Putamen (tissue), 1 donor: ENCODE measurements at regions not wholly inside any gene's neighbourhood (a gene's known extent, or its start where the extent isn't known, plus 50 kb on each side); places are given as distances from the start of the nearest gene placed in this dataset.
"Not testable (repeated sequence)": the region's sequence is repeated elsewhere in the genome, so short reads cannot be mapped to it uniquely, and the experiment has no call there.

Experiments
- DNase-seq: peaks from one replicate; pipeline ENCODE4 v3.0.0-alpha.2; 2016; ENCODE audit warnings: low spot score

DNA sequence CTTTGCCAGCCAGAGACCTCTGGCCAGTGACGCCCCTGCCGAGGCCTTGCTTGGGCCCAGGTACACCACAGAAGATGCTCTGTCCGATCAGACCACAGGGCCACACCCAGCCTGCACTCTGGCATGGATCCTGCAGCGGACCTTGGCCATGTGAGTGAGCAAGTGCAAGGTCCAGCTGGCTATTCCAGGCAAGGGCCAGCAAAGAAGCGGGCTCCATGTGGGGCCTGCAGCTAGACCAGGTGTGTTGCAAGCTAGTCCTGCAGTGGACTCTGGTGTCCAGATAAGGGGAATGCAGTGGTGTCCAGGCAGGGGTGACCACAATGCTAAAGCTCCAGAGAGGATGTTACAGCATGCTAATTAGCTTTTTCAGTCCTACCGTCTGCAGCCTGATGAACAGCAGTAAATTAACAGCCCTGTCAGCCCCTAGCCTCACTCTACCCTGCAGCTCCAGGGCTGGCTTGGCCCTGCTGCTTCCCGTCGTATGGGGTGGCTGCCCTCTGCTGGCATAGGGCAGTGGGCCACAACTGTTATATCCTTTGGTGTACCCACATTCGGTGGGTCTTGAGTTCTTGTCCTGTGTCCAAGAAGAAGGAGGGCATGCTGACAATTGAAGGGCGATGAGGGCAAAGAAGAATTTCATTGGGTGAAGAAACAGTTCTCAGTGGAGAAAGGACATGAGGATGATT is 284.5 kb upstream of the POU5F2 start:
- no peak for DNase-seq

DNA sequence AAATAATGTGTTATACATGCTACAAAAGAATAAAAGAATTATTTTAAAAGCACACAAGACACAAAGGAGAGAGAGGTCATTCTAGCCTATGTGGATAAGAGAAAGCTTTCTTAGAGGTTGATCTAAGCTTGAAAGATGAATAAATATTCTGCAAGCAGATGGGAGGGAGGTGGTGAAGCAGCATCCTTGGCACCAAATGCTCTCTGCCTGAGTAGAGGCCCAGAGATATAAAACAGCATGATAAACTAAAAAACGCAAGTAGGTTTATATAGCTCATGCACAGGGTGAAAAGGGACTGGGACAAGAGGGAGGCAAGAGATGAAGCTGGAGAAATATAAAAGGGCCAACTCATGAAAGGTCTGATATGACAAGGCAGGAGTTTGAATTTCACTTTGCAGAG is 283.2 kb upstream of the POU5F2 start:
- no peak for DNase-seq

DNA sequence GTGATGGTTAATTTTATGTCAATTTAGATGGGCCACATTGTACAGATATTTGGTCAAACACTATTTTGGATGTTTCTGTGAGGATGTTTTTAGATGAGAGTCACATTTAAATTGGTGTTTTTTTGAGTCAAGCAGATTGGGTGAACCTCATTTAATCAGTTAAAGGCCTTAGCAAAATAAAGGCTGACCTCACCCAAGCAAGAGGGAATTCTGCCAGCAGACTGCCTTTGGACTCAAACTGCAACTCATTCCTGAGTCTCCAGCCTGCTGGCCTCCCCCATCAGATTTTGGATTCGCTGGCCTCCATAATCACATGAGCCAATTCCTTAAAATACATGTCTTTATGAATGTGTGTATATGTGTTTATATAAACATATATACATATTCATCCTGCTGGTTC is 282.7 kb upstream of the POU5F2 start:
- DNase-seq: no peak

DNA sequence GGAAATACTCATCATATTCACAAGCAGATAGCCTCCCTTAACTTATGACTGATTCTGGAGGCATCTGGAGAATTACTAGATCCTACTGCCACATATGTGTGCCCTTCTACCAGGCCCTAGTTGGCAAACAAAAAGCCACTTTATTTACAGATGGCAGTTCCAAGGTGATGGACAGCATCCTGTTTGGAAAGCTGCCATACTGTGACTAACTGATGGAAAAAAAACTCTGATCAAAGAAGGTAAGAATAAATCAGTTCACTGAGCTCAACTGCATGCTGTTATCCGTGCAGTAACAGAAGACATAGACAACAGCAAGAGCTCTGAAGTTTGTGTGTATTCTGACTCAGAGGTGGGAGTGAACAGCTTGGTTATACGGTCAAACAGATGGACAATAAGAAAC is 279.8 kb upstream of the POU5F2 start:
- no peak for DNase-seq

DNA sequence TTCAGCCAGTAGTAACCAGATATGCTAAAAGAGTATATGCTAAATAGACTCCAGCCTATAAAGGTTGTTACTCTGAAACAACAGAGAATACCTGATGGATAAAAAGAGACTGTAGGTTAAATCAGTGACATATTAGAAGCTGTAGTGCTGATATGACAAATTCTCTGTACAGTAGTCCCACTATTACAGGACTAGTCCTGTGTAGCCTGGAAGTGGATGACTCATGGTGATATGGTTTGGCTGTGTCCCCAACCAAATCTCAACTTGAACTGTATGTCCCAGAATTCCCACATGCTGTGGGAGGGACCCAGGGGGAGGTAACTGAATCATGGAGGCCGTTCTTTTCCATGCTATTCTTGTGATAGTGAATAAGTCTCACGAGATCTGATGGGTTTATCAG is 276.2 kb upstream of the POU5F2 start:
- no peak for DNase-seq

DNA sequence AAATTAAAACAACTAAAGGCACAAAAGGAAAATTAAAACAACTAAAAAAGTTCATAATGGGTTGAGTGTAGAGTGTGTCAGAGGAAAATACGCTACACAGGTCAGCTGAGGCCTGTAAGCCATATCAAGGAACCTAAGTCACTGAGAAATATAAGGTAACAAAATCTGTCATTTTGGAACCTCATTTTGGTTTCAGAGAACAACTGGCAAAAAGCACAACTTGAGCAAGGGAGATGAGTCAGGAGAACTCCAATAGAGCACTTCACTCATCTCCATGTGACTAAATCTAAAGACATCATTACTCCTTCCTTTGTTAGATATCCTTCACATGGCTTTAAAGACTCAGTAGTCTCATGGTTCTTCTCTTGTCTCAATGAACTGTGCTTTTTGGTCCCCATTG is 269.4 kb upstream of the POU5F2 start:
- no peak for DNase-seq

DNA sequence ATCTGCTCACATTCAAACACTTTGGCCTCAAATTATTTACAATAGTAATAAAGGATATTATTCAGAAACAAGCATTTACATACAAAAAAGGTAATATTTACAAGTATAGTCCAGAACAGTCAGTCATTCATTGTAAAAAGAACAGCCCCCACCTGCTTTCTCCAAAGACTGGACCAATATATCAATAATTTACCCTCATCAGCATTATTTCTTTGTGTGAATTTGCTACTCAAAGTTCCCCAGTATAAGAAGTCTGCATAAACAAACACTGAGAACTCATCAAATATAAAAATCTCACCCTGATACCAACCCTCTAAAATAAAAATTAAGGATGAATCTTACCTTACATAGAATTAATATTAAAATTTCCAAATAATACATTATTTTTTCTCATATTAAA is 267.8 kb upstream of the POU5F2 start:
- DNase-seq: no peak

DNA sequence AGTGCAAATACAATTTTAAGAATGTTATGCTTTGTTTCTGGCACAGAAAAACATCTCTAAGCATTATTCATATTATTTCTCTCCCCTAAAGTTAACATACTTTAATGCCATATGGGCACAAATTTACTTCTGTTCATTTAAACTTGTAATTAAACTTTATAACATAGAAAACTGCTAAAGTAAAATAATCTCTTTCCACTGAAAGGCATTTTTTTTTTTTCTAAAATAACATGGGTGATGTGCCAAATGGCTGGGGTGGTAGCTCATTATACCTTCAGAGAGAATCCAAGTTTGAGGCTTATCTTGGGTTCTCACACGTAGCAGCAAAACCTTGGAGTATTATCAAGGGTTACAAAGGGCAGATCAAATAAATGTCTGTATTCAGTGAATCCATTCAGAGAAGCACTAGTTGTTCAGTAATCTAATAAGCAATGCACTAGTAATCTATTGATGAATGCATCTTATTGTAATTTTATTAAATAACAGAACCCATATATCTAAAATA is 257.6 kb upstream of the POU5F2 start:
- DNase-seq: no peak

DNA sequence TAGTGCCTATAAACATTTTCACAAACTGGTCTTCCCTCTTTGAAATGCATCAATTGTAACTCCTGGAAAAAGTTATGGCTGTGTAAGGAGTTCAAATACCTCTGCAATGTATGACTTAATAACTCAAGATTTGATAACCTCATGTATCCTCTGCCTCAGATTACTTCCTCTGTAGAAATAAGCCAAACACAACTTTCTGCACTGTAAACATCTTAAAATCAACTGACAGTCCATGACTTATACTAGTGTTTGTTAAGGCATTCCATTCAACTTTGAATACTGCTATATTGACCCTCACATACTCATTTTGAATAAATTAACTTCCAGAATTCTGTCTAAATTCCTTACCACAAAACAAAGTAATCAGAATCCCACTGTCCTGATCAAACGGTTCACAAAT is 256.2 kb upstream of the POU5F2 start:
- DNase-seq: no peak

DNA sequence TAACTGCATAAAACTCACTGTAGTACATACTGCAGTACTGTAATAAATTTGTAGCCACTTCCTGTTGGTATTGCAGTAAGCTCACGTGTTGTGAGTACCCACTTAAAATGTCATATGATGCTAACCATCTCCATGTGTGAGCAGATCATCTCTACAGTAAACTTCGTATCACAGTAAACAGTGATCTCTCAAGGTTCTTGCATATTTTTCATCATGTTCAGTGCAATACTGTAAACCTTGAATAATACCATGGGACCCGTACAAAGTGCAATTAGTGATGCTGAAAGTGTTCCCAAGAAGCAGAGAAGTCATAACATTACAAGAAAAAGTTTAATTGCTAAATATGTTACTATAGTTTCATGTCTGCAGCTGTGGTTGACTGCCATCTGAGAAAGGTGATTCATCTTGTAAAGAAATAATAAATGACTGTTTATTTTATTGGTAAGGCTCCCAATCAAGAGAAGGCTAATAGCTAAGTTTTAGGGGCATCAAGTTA is 253.8 kb upstream of the POU5F2 start:
- DNase-seq: no peak

DNA sequence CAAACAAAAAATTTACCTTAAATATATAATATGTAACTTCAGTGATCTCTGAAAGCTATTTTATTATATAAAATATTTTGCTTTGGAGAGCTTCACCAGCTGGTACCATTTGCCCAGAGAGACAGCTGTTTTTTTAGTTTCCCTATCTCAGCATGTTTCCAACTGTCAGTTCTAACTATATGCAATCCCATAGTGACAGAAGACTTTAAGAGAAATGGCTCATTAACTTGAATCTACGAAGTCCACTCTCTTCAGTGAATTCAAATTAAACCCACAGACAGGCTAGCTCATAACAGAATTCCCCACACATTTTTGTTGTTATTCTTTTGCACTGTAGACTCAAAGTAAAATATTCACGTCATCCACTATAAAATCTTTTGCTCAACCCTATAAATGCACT is 251.8 kb upstream of the POU5F2 start:
- DNase-seq: no peak

DNA sequence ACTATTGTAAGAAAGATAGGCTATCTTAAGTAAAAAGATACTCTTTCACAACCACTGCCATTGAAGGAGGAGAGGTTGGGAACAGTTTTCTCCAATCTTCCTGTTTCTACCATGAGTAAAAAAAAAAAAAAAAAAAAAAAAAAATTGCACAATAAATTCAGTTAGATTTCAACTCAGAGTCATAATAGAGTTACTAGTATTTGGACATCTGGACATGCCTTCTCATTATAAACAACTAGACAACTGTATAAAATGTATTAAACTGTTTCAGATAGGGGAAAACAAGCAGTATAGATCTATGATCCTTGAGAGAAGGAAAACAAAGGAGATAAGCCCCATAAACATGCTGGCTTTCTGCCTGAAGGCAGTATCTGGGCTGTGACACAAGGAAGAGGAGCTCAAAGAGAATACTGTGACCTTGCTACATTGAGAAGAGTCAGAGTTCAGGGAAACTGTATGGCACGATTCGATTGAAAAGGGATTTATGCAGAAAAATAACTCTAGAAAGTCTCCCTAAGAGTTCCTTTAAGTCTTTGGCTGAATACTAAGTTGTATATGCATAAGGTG is 249.2 kb upstream of the POU5F2 start:
- no peak for DNase-seq

DNA sequence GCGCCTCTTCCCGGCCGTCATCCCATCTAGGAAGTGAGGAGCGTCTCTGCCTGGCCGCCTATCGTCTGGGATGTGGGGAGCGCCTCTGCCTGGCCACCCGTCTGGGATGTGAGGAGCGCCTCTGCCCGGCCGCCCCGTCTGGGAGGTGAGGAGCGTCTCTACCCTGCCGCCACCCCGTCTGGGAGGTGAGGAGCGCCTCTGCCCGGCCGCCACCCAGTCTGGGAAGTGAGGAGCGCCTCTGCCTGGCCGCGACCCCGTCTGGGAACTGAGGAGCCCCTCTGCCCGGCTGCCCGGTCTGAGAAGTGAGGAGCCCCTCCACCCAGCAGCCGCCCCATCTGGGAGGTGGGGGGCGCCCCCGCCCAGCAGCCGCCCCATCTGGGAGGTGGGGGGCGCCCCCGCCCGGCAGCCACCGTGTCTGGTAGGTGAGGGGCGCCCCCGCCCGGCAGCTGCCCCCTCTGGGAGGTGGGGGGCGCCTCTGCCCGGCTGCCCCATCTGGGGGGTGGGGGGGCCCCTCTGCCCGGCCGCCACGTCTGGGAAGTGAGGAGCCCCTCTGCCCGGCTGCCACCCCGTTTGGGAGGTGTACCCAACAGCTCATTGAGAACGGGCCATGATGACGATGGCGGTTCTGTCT is 244.7 kb upstream of the POU5F2 start:
- DNase-seq: not testable (repeated sequence)

DNA sequence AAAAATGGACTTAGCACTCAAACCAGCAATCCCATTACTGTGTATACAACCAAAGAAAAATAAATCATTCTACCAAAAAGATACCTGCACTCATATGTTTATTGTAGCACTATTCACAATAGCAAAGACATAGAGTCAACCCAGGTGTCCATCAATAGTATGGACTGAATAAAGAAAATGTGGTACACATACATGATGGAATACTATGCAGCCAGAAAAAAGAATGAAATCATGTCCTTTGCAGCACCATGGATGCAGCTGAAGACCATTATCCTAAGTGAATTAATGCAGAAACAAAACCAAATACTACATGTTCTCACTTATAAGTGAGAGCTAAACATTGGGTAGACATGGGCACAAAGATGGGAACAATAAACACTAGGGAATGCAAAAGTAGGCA is 236.8 kb upstream of the POU5F2 start:
- no peak for DNase-seq

DNA sequence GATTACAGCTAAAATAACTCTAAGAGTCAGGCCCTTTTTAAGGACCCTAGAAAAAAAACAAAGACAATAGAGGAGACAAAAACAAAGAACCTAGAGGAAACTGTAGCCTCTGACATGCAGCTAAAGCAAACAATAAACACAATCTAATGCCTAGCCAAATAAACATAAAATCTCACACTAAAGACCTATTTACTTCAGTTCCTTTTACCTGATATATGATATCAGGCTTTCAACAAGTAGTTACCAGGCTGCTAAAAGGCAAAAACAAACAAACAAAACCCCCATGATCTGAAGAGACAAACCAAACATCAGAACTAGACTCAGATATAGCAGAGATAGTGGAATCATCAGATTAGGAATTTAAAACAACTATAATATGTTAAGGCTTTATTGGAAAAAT is 226.5 kb upstream of the POU5F2 start:
- DNase-seq: no peak

DNA sequence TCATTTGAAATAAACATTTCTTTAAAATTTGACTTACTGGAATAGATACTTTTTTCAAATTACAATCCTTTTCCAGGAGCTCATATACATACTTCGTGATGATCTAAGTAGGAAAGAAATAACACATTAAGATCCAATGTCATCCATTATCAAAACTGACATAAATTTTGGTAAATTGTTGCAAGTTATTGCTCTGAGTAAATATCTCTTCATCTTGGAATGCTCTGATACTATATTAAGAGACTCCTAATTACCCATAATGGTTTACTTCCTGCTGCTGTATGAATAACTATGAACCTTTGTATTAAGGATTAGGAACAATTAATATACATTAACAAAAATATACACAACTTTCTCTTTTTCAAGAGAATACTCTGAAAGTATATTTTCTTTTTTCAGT is 223.0 kb upstream of the POU5F2 start:
- DNase-seq: no peak

DNA sequence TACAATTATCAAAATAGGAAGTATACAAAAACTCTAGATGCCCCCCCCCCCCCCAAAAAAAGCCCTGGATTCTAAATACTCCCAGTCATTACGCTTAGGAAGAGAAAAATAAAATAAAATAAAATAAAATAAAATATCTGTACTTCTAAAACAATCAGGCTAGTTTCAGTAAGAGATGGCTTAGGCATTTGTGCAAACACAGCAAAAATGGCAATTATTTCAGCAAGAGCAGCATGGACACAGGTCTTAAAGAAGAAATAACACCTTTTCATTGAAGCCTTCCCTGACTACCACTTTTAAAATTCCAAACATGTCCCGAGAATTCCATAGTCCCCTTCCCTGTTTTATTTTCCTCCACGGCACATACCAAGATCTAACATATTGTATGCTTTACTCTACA is 218.6 kb upstream of the POU5F2 start:
- DNase-seq: no peak

DNA sequence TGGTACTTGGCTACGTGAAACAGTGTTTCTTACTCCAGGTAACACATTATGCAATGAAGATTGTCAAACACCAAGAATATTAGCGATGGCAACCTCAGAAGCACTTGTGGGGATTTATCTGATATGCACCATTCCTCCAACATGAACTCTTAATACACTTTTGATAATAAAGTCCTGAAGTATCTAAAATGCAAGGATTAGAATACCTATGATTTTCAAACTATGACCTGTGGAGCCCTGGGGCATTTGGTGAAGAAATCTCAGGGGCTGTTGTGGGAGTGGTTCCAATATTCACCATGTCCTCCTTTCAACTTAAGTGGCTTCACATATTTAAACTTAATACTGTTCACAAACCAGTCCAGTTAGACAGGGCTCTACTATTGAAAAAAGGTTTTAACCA is 214.6 kb upstream of the POU5F2 start:
- no peak for DNase-seq

DNA sequence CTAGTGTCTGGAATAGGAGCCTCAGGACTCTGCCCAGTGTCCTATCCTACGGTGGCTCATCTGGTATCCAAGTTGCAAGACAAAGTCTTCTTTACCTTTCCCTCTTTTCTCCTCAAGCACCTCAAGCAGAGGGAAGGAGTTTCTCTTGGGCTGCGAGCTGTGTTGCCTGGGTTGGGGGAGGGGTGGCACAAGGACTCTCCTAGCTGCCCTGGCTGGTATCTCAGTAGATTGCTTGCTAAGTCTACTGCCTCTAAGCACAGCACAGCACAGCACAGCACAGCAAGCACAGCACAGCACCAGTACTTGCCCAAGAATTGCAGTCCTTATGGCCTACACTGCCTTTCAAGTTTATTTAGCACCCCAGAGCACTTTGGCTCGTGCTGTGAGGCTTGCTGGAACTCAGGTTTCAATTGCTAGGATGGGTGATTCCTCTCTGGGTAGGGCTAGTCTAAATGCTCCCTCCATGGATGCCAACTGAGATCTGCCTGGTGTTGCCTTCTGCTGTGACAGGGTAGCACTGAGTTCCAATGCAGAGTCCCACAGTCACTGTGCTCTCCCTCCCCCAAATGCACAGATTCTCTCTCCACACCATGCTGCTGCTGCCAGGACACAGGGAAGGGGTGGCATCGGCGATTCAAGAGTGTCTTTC is 213.1 kb upstream of the POU5F2 start:
- DNase-seq: no peak

DNA sequence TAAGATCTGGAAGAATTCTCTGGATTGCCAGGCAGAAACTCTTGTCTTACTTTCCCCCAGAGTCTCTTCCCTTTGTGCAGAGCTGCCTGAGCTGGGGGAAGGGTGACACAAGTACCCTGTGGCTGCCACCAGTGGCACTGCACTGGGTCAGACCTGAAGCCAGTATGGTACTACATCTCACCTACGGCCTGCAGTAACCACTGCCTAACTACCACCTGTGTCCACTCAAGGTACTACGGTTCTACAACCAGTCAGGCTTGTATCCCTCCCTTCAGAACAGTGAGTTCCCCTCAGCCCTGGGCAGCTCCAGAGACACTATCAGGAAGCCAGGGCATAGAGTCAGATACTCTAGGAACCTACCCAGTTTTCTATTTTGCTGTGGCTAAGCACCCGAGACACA is 212.0 kb upstream of the POU5F2 start:
- DNase-seq: no peak

DNA sequence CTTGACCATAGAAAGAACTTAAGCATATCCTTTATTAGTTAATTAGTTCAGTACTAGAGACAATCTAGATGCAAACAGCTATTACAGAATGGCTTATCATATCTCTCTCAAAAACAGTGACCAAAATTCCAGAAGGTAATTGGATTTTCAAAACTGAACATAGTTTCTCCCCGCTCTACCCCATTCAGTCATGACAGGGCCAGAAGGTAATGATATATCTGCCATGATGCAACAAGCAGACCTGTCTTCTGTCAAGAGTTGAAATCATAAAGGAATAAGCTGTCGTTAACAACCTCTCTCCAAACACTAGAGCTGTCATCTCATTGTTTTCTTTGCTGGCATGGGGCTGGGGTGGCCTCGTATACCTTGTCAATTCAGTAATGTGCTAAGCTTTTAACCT is 200.5 kb upstream of the POU5F2 start:
- DNase-seq: no peak

DNA sequence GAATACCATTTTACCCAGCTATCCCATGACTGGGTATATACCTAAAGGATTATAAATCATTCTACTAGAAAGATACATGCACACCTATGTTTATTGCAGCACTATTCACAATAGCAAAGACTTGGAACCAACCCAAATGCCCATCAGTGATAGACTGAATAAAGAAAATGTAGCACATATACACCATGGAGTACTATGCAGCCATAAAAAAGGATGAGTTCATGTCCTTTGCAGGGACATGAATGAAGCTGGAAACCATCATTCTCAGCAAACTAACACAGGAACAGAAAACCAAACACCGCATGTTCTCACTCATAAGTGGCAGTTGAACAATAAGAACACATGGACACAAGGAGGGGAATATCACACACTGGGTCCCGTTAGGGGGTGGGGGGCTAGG is 191.9 kb upstream of the POU5F2 start:
- not testable (repeated sequence) for DNase-seq

DNA sequence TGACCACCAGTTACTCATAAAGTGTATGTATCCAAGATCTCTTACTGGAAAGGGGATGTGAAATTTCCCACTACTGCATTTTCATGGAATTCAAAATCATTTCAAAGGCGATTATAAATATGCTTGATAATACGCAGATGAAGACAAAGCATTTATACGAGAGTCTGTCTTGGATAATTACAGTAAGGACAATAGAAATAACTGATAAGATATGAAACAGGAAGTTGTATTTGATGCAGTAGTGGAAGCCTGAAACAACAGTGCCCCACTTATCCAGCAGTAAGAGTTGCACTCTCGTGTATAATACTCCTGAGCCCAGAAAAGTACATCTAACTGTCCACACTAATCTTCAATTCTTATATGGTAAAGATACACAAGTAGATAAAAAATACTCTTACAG is 188.7 kb upstream of the POU5F2 start:
- no peak for DNase-seq
